ENCODE measurements at regions not wholly inside any gene's neighbourhood (a gene's known extent, or its start where the extent isn't known, plus 50 kb on each side); places are given as distances from the start of the nearest gene placed in this dataset.

DNA sequence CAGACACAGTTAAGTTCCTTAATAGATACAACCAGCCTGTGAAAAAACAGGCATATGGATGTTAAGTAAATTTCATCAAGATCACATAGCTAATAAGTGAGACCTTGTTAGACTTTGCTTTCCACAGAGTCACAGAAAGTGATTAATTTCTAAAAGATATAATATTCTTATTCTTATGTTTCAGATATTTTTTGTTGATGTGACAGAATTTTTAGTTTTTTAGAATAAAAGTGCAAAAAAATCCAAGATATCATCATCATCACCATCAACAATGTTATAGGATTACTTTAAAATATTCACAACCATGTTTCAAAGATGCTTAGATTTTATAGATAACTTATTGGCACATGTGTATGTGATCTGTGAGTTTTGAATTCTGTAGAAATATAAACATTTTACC is 132.3 kb upstream of the ITGA4 start:
- TF ChIP-seq EP300 (IDR thresholded peaks at IDR 0.05; ENCODE audit: low read depth) (no peak), CTCF (IDR thresholded peaks at IDR 0.05) (no peak)
